Loucy (cell line): ENCODE measurements at regions not wholly inside any gene's neighbourhood (a gene's known extent, or its start where the extent isn't known, plus 50 kb on each side); places are given as distances from the start of the nearest gene placed in this dataset.

ENCODE experiments used
- H2AFZ ChIP-seq: fragments of 200-600 bp; sonication (generic); 2 replicates; pipeline ENCODE4 v1.6.0; 2016; ENCODE audit warnings: antibody characterized with exemption, mild to moderate bottlenecking, low read length, moderate library complexity
- H3F3A ChIP-seq: fragments of 200-600 bp; 2 replicates; pipeline ENCODE4 v1.6.0; 2016; ENCODE audit warnings: antibody characterized with exemption, low read depth, mild to moderate bottlenecking
- H3K27me3 ChIP-seq: fragments of 200-600 bp; sonication (generic); 2 replicates; pipeline ENCODE4 v1.6.1; 2014; ENCODE audit warnings: low read length, mild to moderate bottlenecking; ENCODE audit not compliant: insufficient read depth, poor library complexity, severe bottlenecking
- H3K36me3 ChIP-seq: fragments of 200-600 bp; sonication (generic); 2 replicates; pipeline ENCODE4 v1.6.1; 2016; ENCODE audit warnings: low read length; ENCODE audit not compliant: insufficient read depth
- H3K4me1 ChIP-seq: fragments of 200-600 bp; sonication (generic); 2 replicates; pipeline ENCODE4 v1.5.1; 2014; ENCODE audit warnings: low read length, mild to moderate bottlenecking; ENCODE audit not compliant: insufficient read depth, poor library complexity, severe bottlenecking
- H3K4me2 ChIP-seq: fragments of 200-600 bp; sonication (generic); 2 replicates; pipeline ENCODE4 v1.6.0; 2014; ENCODE audit warnings: antibody characterized with exemption, low read length, low read depth, mild to moderate bottlenecking; ENCODE audit not compliant: poor library complexity, severe bottlenecking
- H3K4me3 ChIP-seq: fragments of 200-600 bp; sonication (generic); 2 replicates; pipeline ENCODE4 v1.5.1; 2014; ENCODE audit warnings: low read length, mild to moderate bottlenecking, mixed read lengths; ENCODE audit not compliant: poor library complexity, severe bottlenecking
- H3K79me2 ChIP-seq: fragments of 200-600 bp; sonication (generic); 2 replicates; pipeline ENCODE4 v1.6.1; 2014; ENCODE audit warnings: low read length; ENCODE audit not compliant: insufficient read depth
- H3K9ac ChIP-seq: fragments of 200-600 bp; sonication (generic); 2 replicates; pipeline ENCODE4 v1.6.0; 2014; ENCODE audit warnings: mild to moderate bottlenecking, low read depth, low read length, moderate library complexity; ENCODE audit not compliant: poor library complexity, severe bottlenecking
- H3K9me2 ChIP-seq: fragments of 200-600 bp; sonication (generic); replicated peaks from 2 replicates; pipeline ENCODE4 v1.6.1; 2016; ENCODE audit warnings: low read depth, low read length, mixed read lengths
- H3K9me3 ChIP-seq: fragments of 200-600 bp; sonication (generic); 2 replicates; pipeline ENCODE4 v1.6.1; 2014; ENCODE audit warnings: mild to moderate bottlenecking, antibody characterized with exemption, low read length, low read depth; ENCODE audit not compliant: insufficient read depth
- H4K20me1 ChIP-seq: fragments of 200-600 bp; sonication (generic); 2 replicates; pipeline ENCODE4 v1.6.0; 2014; ENCODE audit warnings: antibody characterized with exemption, low read length, mild to moderate bottlenecking; ENCODE audit not compliant: insufficient read depth, poor library complexity, severe bottlenecking
- EZH2phosphoT487 ChIP-seq: fragments of 200-600 bp; IDR thresholded peaks from 2 replicates; pipeline ENCODE4 v1.6.1; 2018; ENCODE audit warnings: antibody characterized with exemption, mild to moderate bottlenecking, moderate library complexity, borderline replicate concordance
- TF ChIP-seq, protein P1 (sequence below): fragments of 200-600 bp; sonication (generic); conservative IDR thresholded peaks from 2 replicates; pipeline ENCODE4 v1.5.1; 2014; ENCODE audit warnings: mild to moderate bottlenecking, antibody characterized with exemption, low read length

DNA sequence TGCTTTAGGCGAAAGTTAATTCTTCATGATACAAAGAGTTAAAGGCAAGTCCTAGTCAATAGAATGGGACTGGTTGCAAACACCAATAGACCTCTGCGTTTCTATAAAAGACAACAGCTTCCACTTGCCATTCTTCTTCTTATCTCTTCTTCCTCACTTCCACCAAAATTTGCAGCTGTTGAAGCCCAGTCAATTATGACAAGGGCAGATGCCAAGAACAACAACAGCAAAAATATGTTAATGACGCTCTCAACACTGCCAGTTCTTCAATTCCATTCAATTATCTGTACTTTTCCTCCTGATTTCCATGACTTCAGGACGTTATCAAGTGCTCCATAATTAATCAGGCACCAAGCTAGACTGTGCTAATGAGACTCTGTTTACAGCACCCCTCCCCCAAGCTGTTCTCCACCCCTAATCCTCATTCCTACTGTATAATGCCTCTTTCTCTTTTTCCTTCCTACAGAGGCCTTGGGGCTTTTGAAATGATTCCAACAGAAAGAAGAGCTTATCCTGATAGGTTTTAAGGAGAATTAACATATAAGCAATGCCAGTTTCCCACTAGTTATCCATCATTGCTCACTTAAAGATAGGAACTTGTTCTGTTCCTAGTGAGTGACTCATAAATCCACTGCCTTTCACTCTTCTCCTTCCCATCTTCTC, 1160.5 kb downstream of the IGSF11 start:
- Histone ChIP-seq H2AFZ (no peak overlapping the region), H3K9me2 (no peaks in the 10 kb centered on the region), H4K20me1 (no peaks in the 10 kb centered on the region), H3K9me3 (no peaks in the 10 kb centered on the region), H3K4me1 (no peaks in the 10 kb centered on the region), H3K4me2 (no peak overlapping the region), H3K4me3 (no peak overlapping the region), H3K79me2 (no peaks in the 10 kb centered on the region), H3K27me3 (no peaks in the 10 kb centered on the region), H3F3A (no peaks in the 10 kb centered on the region), H3K36me3 (no peaks in the 10 kb centered on the region), H3K9ac (no peak overlapping the region)
- TF ChIP-seq EZH2phosphoT487, result no peak
- TF ChIP-seq, protein P1, sequence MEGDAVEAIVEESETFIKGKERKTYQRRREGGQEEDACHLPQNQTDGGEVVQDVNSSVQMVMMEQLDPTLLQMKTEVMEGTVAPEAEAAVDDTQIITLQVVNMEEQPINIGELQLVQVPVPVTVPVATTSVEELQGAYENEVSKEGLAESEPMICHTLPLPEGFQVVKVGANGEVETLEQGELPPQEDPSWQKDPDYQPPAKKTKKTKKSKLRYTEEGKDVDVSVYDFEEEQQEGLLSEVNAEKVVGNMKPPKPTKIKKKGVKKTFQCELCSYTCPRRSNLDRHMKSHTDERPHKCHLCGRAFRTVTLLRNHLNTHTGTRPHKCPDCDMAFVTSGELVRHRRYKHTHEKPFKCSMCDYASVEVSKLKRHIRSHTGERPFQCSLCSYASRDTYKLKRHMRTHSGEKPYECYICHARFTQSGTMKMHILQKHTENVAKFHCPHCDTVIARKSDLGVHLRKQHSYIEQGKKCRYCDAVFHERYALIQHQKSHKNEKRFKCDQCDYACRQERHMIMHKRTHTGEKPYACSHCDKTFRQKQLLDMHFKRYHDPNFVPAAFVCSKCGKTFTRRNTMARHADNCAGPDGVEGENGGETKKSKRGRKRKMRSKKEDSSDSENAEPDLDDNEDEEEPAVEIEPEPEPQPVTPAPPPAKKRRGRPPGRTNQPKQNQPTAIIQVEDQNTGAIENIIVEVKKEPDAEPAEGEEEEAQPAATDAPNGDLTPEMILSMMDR, result no peak

DNA sequence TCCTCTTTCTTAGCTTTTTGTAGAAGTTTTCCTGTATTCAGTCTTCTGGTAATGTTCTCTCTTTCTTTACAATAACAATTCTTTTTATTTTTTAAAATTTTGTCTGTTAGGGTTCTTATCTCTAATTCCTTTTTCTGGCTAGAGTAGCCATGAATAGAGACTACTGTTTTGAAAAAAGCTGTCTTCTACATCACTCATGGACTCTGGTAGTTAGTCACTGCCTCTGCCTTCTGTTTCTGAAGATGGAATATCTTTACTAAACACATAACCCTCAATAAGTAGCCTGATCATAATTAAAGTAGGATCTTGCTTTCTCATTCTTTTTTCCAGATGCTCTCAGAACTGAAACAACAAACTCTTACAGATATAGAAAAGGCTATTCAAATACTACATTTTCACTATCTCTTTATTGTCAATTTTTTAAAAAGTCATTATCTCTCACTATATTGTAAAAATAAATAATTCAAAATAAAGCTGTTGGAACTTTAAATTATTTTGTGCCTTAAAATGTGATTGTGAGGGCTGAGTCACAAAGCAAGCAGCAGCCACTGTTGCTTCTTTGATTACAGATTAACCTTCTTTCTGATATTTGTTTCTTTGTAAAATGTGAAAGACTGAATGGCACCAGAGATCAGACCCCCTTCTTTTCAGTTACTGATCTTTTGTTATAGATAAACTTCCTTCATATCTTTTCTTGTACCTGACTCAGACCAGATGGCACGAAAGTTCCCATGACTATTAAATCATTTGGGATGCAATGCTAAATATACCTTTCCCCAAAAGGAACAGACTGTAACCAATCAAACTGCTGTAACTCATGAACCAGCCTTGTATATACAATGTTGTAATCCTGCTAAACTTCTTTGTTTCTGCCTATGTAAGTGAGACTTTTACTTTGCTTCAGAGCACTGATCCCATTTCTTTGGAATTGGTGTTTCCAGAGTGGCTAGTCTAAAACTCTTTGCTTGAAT, 1159.5 kb downstream of the IGSF11 start:
- Histone ChIP-seq H4K20me1 (no peaks in the 10 kb centered on the region), H3K4me2 (no peak overlapping the region), H3K9ac (no peak overlapping the region), H3K4me1 (no peaks in the 10 kb centered on the region), H3K9me3 (no peaks in the 10 kb centered on the region), H3K36me3 (no peaks in the 10 kb centered on the region), H3K27me3 (no peaks in the 10 kb centered on the region), H3K79me2 (no peaks in the 10 kb centered on the region), H3K4me3 (no peak overlapping the region), H3K9me2 (no peaks in the 10 kb centered on the region), H2AFZ (no peak overlapping the region), H3F3A (no peaks in the 10 kb centered on the region)
- no peak for TF ChIP-seq EZH2phosphoT487
- TF ChIP-seq, protein P1, result no peak

- H3K4me1 ChIP-seq, result no peaks in the 10 kb centered on the region
- TF ChIP-seq, protein P1, result no peak
- no peak overlapping the region for H3K9ac ChIP-seq
- no peaks in the 10 kb centered on the region for H3K9me3 ChIP-seq
- no peaks in the 10 kb centered on the region for H3K36me3 ChIP-seq
- H4K20me1 ChIP-seq, result no peaks in the 10 kb centered on the region
- H3F3A ChIP-seq, result no peaks in the 10 kb centered on the region
- H3K79me2 ChIP-seq, result no peaks in the 10 kb centered on the region
- H3K9me2 ChIP-seq, result no peaks in the 10 kb centered on the region
- no peak overlapping the region for H3K4me3 ChIP-seq
- H2AFZ ChIP-seq, result no peak overlapping the region
- H3K4me2 ChIP-seq, result no peak overlapping the region
- no peaks in the 10 kb centered on the region for H3K27me3 ChIP-seq
Observed at GRCh38 chr3:117875887-117876286, 1158.8 kb downstream of the IGSF11 start.
